ENCODE measurements at regions not wholly inside any gene's neighbourhood (a gene's known extent, or its start where the extent isn't known, plus 50 kb on each side); places are given as distances from the start of the nearest gene placed in this dataset.

DNA sequence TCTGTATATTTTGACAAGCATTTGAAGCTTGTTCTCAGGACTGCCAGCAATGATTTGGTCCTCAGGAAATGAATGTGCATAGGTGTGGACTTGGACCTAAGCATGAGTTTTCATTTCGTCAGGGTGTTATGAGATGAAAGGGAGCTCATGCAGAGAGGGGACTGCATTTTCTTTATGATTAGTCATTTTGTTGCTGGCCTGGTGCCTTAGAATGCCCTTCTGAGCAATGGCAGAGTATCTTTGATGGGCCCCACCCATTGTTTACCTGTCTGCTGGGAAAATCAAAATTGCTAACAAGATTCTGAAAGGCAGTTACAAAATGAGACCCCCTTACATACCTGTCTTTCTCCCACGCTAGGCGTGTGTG is 51.5 kb upstream of the MTHFD1L start:
- TF ChIP-seq CTCF (IDR thresholded peaks at IDR 0.05; ENCODE audit: poor library complexity): no peak
- no peak for TF ChIP-seq EZH2 (IDR thresholded peaks at IDR 0.05; ENCODE audit: borderline replicate concordance)
- no peak for TF ChIP-seq EZH2phosphoT487 (IDR thresholded peaks at IDR 0.05; ENCODE audit: low read depth, severe bottlenecking, unreplicated experiment)

All from hepatocyte (in vitro differentiated cells).